Dermis microvascular lymphatic vessel endothelial cell (primary cell): ENCODE measurements at regions not wholly inside any gene's neighbourhood (a gene's known extent, or its start where the extent isn't known, plus 50 kb on each side); places are given as distances from the start of the nearest gene placed in this dataset.
"Not testable (repeated sequence)": the region's sequence is repeated elsewhere in the genome, so short reads cannot be mapped to it uniquely, and the experiment has no call there.

Experiments
- DNase-seq, 2 donors: peaks; one replicate each; pipeline versions ENCODE4 v3.0.0 to v3.0.0-alpha.2; 2010; ENCODE audit warnings: low read depth in 2 of 2

DNA sequence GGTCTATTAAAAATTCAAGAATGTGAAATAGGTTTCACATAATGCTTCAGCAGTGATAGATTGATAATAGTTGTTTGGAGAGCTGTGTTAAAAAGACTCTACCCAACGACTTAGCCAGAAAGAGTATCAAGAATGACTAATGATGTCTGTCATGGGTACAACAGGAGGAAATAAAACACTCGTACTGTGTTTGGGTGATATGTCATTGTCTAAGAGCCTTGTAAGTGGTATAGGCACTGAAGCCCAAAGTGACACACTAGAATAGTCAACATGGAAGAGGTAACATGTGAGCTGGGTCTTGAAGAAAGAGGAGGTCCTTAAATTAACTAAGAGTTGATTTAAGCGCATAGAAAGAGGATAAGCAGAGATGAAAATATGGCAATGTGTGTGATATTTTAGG lies 471.8 kb upstream of the MAN1A1 start:
- no peak for DNase-seq

DNA sequence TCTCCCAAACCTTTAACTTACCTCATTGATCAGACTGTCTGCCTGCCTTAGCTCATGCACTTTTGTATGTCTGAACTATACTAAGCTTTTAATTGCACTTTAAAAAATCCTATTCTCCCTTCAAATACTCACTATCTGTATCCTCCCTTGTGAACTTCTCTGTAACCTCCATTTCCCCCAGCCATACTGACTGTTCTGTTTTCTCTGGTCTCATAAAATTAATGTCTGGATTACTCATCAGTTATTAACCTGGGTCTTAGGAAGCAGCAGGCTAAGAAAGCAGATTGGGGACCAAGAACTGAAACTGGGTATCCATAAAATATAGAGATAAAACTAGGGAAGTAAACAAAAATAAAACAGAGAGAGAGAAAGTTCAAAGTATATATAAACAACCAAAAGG lies 469.3 kb upstream of the MAN1A1 start:
- DNase-seq, result no peak

DNA sequence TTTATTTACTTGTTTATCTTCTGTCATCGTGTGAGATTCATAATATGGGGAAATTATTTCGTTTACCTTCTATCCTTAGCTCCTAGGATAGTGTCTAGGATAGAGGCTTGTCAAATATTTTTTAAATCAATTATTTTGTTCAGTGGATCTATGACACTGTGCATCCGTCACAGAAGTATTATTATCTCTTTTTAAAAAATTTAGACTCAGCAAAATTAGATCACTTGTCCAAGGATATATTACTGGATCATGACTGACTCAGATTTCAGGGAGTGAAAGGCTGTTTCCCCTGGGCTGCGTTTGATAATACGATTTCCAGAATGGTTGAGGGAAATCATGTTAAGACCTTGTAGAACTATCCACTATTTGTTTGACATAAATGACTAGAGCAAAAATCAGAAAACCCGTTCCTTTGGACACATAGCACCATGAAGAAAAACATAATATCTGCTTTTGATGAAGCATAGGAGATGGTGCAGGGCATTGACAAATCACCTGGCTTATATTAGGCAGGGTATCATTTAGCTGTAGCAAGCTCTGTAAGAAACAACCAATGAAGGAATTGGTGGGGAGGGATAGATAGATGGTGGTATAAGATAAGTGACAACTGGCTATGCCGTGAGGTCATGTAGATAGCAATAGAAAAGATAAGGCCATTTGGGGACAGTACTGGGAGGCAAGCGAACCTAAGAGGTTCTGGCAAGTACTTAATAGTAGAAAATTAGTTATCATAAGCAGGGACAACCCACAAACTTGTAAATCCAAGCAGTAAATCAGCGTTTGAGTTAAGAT lies 465.2 kb upstream of the MAN1A1 start:
- DNase-seq, result no peak

DNA sequence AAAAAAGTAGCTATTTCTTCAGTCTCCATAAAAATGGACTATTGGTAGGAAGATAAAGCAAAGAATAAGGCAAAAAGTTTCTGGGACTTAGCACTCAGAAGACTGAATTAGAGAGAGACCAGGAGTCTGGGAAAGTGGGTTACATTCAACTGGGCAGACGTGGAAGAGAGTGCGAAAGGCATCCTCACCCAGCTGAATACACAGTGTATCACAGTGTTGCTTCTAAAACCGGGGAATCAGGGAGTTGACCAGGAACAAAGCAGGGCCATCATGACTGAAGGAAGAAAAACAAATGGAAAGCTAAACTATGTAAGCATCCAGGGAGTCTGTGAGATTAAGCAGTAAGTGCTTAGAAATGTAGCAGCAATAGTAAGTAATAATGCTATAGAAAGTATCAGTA lies 452.9 kb upstream of the MAN1A1 start:
- DNase-seq, result no peak

DNA sequence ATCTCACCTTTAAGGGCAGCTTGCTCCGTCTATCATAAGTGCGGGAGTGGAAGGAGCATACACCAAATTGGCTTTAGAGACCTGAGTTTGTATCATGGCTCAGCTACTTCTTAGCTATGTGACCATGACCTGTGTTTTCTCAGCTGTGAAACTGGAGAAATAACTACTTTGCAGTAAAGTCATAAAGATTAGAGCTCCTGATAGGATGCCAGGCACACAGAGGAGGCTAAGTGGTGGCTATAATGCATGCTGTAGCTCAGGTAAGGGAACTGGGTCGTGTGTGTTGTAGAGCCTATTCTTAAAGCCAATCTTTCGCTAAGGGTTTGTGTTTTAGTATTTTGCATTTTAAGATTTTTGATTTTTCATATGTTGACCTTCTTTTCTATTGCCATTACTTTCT lies 451.5 kb upstream of the MAN1A1 start:
- no peak for DNase-seq

DNA sequence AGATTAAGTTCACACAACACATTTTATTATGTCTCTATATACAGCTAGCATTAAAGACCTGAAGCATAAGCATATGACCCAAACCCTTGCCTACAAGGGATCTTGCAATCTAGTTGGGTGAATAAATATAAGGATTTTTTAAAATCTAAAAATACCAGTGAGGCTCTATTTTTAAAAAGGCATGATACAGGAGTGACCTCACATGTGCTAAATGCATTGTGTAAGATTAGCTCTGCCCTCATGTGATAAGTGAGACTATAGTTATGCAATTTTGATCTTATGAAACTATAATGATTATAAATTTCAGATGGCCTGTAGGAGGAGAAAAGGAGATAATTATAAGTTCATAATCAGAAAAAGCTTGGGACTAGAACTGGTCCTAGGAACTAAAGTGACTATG lies 451.0 kb upstream of the MAN1A1 start:
- DNase-seq, result no peak

DNA sequence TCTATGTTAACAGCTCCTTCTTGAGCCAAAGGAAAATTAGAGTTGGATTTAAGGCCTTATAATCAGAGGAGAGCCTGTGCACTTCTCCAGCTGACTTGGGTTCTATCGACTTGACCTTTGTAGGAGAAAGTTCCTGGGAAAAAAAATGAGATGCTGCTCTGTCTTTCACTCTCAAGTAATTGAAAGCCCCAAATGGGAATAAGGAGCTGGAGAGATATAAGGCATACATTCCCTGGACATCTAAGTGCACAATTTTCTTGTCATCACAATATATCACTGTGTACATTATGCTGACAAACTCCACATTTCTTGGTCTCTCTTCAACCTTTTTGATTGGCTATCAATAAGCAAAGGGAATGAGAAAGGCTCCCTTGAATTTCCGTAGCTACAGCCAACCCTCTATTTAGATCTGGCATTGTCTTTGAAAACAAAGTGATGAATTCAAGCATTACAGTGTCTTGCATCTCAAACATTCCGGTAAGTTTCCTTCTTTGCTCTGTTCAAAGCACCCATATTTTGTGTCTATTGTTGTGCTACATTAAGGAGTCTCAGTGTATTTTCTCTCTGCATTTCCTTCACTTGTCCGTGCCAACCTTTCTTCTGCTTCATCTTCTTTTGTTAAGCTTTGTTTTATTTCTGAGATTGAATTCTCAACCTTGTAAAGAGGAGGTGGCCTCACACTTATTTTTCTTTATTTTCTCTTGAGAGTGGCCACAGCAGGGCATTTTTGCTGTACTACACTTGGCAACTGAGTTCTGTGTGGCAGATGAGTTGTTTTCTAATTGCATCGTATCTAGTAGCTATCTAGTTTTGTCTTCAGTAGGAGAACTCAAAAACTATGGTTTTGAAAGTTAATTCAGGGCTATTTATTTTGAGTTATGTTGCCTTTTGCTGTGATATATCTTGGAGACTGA lies 450.3 kb upstream of the MAN1A1 start:
- no peak for DNase-seq

DNA sequence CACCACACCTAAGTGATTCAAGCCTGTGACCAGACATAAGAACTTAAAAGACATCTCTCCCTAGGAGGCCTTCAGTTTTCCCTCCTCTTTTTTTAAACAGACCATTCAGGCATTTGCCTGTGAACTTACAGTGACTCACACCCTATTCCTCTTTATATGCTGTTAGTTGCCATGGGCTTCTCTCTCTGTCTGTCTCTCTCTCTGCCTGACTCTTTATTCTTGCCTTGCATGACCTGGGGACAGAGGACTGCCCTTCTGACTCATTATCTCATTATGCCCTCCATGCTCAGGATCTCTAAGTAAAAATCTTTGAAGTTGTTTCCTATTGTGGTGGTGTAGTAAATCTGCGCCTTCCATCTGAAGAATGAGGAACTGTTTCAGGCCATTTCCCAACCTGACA lies 442.2 kb upstream of the MAN1A1 start:
- no peak for DNase-seq

DNA sequence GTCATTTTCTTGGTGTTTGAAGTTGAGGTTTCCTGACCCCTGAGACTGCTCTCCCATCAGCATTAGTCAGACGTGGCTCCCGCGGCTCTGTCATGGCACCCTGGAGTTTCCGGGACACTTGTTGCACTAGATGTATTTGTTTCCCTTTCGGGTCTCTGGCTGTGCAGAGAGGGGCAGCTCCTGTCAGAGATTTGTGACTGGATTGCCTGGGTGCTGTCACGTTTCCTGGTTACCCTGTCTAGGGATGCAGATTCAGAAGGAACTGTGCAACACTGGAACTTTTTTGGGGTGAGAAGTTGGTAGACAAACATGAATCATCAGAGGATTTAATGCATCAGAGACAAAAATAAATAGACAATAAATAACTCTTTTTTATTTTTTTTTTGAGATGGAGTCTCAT lies 431.8 kb upstream of the MAN1A1 start:
- DNase-seq, result no peak

DNA sequence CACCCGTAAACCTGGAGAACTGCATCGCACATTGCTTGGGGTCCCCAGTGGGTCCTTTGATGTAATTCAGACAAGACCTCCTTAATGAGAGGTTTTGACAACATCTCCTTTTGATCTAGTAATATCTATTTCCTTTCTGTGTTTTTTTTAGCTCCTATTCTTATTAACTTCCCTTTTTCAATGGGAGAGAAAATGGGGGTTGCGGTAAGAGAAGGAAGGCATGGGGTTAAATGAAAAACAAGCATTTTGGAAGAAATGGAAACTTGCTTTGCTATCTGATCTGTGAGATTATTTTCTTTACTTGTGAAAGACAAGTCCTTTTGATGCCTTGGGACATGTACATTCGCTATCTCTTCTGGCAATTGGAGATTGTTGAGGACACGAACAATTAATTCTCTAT lies 418.6 kb upstream of the MAN1A1 start:
- no peak for DNase-seq

DNA sequence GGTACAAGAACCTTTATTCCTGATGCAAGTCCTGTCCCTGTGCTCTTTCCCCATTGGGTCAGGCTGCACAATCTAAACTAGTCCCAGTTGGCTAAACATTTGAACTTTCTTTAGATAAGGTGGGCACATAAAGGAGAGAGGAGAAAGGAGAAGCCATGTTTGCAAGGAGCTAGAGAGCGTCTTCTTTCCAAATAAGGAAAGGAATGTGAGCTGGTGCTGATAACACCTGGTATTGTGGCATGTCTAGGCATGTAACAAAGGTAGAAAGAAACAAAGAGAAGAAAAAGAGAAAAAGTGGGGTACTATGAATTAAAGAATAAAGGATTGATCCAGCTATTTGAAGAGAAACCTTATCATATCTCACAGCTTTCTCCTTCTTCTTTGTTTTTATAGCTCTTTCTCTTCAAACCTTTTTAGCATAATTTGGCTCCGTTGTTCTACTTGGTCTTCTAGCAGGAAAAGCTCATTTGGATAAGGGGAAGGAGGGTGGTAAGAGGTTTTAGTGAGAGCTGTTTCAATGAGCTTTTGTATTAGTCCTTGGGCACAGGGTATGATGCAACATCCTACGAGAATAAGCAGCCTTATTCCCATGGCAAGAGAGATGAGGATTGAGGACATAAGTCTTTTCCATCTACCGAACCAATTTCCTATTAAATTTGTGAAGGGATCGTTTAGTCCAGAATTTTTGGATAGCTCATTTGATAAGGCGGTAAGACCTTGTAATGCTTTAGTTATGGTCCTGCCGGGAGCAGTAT lies 415.5 kb upstream of the MAN1A1 start:
- no peak for DNase-seq

DNA sequence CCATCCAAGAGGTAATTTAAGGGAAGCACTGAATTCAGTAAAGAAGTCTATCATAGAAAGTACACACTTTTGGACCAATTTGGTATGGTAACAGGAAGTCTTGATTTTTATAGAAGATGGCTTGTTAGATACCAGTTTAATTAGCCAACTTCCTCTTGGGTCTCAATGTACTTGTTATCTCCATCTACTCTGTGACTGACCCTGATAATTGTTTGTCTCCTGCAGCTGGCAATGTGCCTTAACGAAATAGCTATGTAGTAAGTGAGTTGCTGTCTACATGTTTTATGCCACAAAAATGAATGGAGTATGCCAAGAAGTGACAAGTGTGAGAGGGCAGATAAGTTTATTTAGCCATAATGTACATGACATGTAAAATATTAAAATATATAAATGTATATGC lies 410.5 kb upstream of the MAN1A1 start:
- DNase-seq, result no peak

DNA sequence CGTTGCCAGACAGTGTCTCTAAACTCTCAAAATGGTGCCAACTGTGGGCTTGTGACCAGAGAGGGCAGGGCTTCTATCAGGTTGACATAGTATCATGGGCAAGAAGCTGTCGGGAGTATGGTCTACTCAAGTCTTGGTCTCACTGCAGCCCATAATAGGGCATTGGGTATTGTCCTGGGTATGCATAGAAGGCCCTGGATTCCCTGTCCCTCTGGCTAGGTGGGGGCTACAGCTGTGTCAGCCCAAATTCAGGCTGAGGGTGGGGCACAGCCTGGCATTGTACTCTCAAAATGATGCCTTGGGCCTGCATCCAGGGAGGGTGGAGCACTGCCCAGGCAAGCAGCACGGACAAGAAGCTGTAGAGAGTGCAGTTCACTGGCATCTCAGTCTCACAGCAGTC lies 408.8 kb upstream of the MAN1A1 start:
- no peak for DNase-seq

DNA sequence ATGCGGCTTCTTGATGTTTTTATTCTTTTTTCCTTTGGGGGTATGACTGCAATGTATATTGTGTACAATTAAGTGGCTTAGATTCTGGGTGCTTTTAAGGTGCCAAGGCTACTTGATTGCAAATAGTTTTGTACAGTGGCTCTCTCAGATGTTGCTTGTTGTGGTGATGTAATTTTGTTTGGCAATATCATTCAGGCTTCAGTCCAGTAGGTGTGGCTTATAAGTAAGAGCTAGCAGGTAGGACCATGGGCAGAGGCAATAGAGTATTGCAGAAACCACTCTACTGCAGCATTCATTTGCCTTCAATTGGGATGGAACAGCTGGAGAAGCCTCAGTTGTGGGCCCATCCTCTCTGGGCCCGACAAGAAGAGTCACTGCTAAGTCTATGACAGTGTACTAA lies 407.9 kb upstream of the MAN1A1 start:
- DNase-seq, result no peak

DNA sequence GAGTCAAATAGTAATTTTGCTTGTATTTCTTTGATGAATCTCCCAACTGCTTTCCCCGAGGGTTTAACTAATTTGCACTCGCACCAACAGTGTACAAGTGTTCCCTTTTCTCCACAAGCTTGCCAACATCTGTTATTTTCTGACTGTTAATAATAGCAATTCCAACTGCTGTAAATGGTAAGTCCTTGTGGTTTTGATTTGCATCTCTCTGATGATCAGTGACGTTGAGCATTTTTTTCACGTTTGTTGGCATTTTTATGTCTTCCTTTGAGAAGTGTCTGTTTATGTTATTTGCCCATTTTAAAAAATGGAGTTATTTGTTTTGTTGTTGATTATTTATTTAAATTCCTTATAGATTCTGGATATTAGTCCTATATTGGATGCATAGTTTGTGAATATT lies 399.8 kb upstream of the MAN1A1 start:
- DNase-seq, result no peak

DNA sequence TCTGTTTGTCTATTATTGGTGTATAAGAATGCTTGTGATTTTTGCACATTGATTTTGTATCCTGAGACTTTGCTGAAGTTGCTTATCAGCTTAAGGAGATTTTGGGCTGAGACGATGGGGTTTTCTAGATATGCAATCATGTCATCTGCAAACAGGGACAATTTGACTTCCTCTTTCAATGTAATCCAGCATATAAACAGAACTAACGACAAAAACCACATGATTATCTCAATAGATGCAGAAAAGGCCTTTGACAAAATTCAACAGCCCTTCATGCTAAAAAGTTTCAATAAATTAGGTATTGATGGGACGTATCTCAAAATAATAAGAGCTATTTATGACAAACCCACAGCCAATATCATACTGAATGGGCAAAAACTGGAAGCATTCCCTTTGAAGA lies 399.0 kb upstream of the MAN1A1 start:
- DNase-seq, result not testable (repeated sequence)

DNA sequence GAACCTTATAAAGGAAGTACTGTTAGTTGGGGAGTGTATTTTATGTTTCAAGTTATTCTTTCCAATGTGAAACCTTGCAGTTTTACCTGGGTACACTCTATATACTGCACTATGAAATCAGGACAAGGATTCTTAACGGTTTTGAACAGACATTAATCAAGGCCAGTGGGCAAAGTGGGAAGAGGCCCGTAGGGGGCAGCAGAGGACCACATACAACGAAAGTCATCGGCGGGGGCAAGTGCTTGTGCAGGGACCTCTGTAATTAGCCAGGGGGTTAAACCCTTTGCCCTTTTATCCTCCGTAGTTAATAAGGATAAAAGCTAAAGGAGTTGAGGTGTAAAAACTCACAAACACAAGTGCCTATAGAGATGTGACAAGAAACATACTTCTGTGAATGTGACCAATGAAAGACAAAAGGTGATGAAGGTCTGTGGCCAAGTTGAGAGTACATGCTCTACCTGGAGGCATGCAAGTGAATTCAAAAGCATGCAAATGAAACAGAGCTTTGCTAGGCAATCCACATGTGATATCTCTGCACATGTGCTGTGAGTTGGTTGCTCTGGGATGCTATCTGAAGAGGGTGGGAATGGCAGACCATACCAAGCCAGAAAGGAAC lies 392.7 kb upstream of the MAN1A1 start:
- peak; percentile 9 to 35 for DNase-seq

DNA sequence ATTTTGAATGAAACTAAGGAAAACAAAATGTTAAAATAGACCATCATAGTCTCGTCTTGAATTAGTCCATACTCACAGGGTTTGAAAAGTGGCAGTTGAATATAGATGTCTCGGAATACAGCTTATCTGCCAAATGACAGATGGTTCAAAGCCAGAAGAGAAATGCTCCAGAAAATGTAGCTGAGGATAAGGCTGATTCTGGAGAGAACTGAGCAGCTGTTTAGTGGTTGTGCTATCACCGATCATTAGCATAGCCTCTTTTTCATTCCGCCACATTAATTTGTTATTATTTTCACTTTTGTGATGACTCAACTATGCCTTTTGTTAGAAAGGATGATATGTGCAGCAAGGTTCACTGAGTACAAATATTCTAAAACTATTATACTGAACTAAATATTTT lies 390.2 kb upstream of the MAN1A1 start:
- DNase-seq, result no peak

DNA sequence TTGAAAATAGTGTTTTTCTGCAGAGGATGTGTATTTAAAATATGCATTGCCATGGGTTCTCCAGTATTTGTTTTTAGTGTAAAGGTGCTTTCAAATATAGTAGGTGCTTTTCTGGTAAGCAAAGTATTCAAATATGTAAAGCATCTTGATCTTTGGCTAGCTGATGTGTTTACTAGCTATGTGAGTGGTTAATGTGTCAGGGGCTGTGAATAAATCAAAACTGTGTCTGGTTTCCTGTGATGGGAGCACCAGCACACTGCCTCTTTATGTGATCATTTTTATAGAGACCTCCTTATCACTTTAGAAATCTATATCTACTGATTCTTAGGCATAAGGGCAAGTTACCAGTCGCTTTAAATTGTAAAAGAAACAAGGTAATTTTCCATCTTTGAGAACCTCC lies 388.9 kb upstream of the MAN1A1 start:
- DNase-seq, result no peak

DNA sequence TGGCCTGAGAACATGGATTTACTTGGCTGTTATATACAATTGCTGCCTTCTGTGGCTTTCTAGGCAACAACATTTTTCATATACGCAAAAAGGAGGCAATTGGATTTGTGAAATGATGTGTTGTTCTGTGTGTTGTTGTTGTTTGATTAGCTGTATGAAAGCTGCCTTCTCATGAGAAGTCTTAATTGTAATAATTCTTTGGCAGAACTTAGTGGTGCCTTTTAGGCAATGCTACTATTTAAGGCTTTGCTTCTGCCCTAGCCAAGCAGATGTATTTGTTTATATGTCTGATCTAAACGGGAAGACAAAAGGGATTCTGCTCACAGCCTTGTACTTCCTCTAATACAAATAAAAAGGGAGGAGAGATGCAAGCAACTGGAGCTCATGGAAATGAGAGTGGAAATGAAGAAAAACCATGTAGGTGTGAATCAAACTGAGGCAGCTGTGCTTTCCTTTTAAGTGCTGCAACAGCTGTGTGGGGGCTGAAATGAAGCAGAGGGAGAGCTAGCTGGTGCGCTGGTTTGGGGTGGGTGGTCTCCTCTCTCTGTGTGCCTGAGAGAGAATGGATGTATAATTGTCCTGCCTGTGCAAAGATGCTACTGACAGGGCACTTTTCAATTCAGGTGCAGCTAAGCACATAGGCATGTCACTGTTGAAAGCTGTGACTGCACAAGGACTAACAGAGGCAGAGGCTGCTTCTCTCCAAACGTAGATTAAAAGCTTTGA lies 386.9 kb upstream of the MAN1A1 start:
- no peak for DNase-seq

DNA sequence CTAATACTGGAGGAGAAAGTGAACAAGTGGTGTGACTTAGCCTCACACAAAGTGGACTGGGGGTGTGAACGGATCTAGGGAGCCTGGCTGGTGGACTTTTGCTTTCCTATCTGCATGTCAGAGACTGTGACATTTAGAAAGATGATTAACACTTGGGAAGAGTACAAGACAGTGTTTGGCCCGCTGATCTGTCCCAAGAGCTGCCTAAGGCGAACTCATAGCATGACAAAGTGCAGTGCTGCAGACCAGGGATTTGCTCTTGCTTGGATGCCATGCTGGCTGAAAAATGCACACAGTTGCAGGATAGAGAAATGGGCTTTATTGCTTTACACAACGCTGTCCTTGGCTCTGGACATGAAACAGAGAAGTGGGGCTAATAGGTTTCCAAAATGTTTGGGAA lies 386.0 kb upstream of the MAN1A1 start:
- DNase-seq, result no peak
